ENCODE measurements at regions not wholly inside any gene's neighbourhood (a gene's known extent, or its start where the extent isn't known, plus 50 kb on each side); places are given as distances from the start of the nearest gene placed in this dataset.
A peak's percentile ranks its signal among the peaks of the same experiment; 100 is the strongest.

GRCh38 chr6:10315034-10315433 lies 99.8 kb downstream of the TFAP2A start:
- no peak overlapping the region for H3K4me2 ChIP-seq (ENCODE audit: low read length)
- TF ChIP-seq CTCF (IDR thresholded peaks at IDR 0.05 in 2 of 3, conservative IDR thresholded peaks at IDR 0.05 in 1 of 3; ENCODE audit: borderline replicate concordance in 1 of 3, insufficient read depth in 1 of 3, low read depth in 2 of 3, low read length in 2 of 3) (no peak), EZH2phosphoT487 (IDR thresholded peaks at IDR 0.05; ENCODE audit: borderline replicate concordance) (no peak), SIN3A (IDR thresholded peaks at IDR 0.05; ENCODE audit: low read depth) (no peak), POLR2A (IDR thresholded peaks at IDR 0.05; ENCODE audit: borderline replicate concordance, extremely low read depth, insufficient read depth, insufficient read length) (no peak), POLR2AphosphoS5 (IDR thresholded peaks at IDR 0.05; ENCODE audit: low read depth, low read length) (no peak), CBX3 (IDR thresholded peaks at IDR 0.05; ENCODE audit: low read depth) (no peak), ELF1 (IDR thresholded peaks at IDR 0.05; ENCODE audit: borderline replicate concordance, low read depth) (no peak), EGR1 (IDR thresholded peaks at IDR 0.05; ENCODE audit: low read depth) (no peak), ZNF274 (IDR thresholded peaks at IDR 0.05; ENCODE audit: low read depth, low read length) (no peak), ZBTB33 (IDR thresholded peaks at IDR 0.05; ENCODE audit: extremely low read depth, insufficient replicate concordance, low read length) (no peak), CEBPB (IDR thresholded peaks at IDR 0.05; ENCODE audit: low read depth) (no peak), FOSL1 (IDR thresholded peaks at IDR 0.05; ENCODE audit: low read depth) (no peak), RAD21 (IDR thresholded peaks at IDR 0.05; ENCODE audit: low read depth) (no peak), MAX (IDR thresholded peaks at IDR 0.05) (no peak), ATF3 (IDR thresholded peaks at IDR 0.05) (no peak), EZH2 (IDR thresholded peaks at IDR 0.05) (no peak), TCF7L2 (IDR thresholded peaks at IDR 0.05; ENCODE audit: borderline replicate concordance, extremely low read depth, insufficient read depth, insufficient read length) (no peak), JUND (IDR thresholded peaks at IDR 0.05) (no peak), ZFX (IDR thresholded peaks at IDR 0.05) (no peak)
- peak overlapping the region; percentile 61 for H2AFZ ChIP-seq (ENCODE audit: low read depth, low read length, poor library complexity, severe bottlenecking)
- H3K9ac ChIP-seq (ENCODE audit: low read length): no peak overlapping the region
- DNase-seq (ENCODE audit: low read depth, low spot score) (no peak), ATAC-seq (no peak)
- intact Hi-C loops (cut with micrococcal nuclease): no loop called here
- POLR2A ChIA-PET: no interaction called here
- CTCF ChIA-PET: no interaction called here
- H3K9me3 ChIP-seq (ENCODE audit: control insufficient read depth in 1 of 2, insufficient read depth in 1 of 2, low read depth in 1 of 2, low read length in 2 of 2): no peaks in the 10 kb centered on the region
- no TSS peak for BruUV-seq (replicated peaks)
- no peaks in the 10 kb centered on the region for H4K20me1 ChIP-seq (ENCODE audit: insufficient read depth)
- H3K4me1 ChIP-seq (ENCODE audit: control insufficient read depth in 1 of 2, insufficient read depth in 2 of 2, low read length in 2 of 2): peaks cover 5 to 19% of the 10 kb centered on the region in 2 experiments; a peak in 3 of 4 replicates
- RAD21 ChIA-PET (ENCODE audit: low non-redundant PET in 1 of 2, low total read pairs in 2 of 2, uncharacterized antibody in 2 of 2, unreplicated experiment in 2 of 2): no interaction called here
- no peak overlapping the region for H3K27ac ChIP-seq (ENCODE audit: low read depth, low read length)
- no peaks in the 10 kb centered on the region for H3K36me3 ChIP-seq (ENCODE audit: control insufficient read depth in 1 of 2, insufficient read depth in 2 of 2, low read length in 2 of 2)
- no peaks in the 10 kb centered on the region for H3K27me3 ChIP-seq (ENCODE audit: insufficient read depth, low read length)
- no peak overlapping the region for H3K4me3 ChIP-seq (replicated peaks in 1 of 2; ENCODE audit: low read depth in 1 of 2, low read length in 2 of 2)
- no peaks in the 10 kb centered on the region for H3K9me2 ChIP-seq (ENCODE audit: insufficient read depth)
- no peaks in the 10 kb centered on the region for H3K79me2 ChIP-seq (ENCODE audit: insufficient read depth, low read length)
